Panc1 (cell line): ENCODE measurements at regions not wholly inside any gene's neighbourhood (a gene's known extent, or its start where the extent isn't known, plus 50 kb on each side); places are given as distances from the start of the nearest gene placed in this dataset.

Source experiments
- ATAC-seq: fragments of 200-7000 bp; cut with Tn5 transposase; 2 replicates; pipeline ENCODE4 v1.9.1; 2020; ENCODE audit warnings: mild to moderate bottlenecking, moderate library complexity
- BruUV-seq: library from RNA; stranded (reverse); fragments of 400-500 nt; replicated peaks from 2 replicates; lab custom pipeline; 2021; lab: Mats Ljungman, UMichigan
- CTCF ChIA-PET: fragments of 300-600 bp; sonication (Branson Sonifier 250); formaldehyde crosslinking; loops from one replicate; lab custom pipeline; 2022; ENCODE audit warnings: antibody characterized with exemption; lab: Charles Lee
- POLR2A ChIA-PET: fragments of 300-600 bp; sonication (Branson Sonifier 250); formaldehyde crosslinking; loops from one replicate; lab custom pipeline; 2022; ENCODE audit warnings: antibody characterized with exemption; lab: Charles Lee
- DNase-seq: peaks from one replicate; pipeline ENCODE4 v3.0.0-alpha.2; 2010; ENCODE audit warnings: low read depth, low spot score
- H3K27ac ChIP-seq: 2 replicates; pipeline ENCODE4 v1.5.1; 2011; ENCODE audit warnings: mild to moderate bottlenecking, low read length, inconsistent platforms
- H3K27me3 ChIP-seq: fragments of 200-500 bp; sonication (Bioruptor generic); 2 replicates; pipeline ENCODE4 v1.6.0; 2014; ENCODE audit warnings: low read length, inconsistent platforms; ENCODE audit not compliant: control insufficient read depth, insufficient read depth
- H3K36me3 ChIP-seq: fragments of 200-500 bp; sonication (Bioruptor generic); 2 replicates; pipeline ENCODE4 v1.5.1; 2014; ENCODE audit warnings: inconsistent platforms, mild to moderate bottlenecking, low read length, moderate library complexity; ENCODE audit not compliant: control insufficient read depth, insufficient read depth
- H3K4me1 ChIP-seq: 2 replicates; pipeline ENCODE4 v1.5.1; 2011; ENCODE audit warnings: inconsistent platforms, mild to moderate bottlenecking, low read length, moderate library complexity; ENCODE audit not compliant: control insufficient read depth, insufficient read depth
- H3K4me3 ChIP-seq, 2 experiments: 2 replicates each; pipeline ENCODE4 v1.5.1; 2011 to 2012; ENCODE audit warnings: low read depth in 2 of 2, low read length in 2 of 2, mild to moderate bottlenecking in 2 of 2, inconsistent platforms in 1 of 2, moderate library complexity in 1 of 2
- H3K9me3 ChIP-seq: fragments of 200-500 bp; sonication (Bioruptor generic); 2 replicates; pipeline ENCODE4 v1.5.1; 2014; ENCODE audit warnings: low read depth, mild to moderate bottlenecking, inconsistent platforms, low read length, moderate library complexity; ENCODE audit not compliant: control insufficient read depth, insufficient read depth
- CTCF ChIP-seq: fragments of 450-650 bp; IDR thresholded peaks from 2 replicates; pipeline ENCODE4 v1.5.1; 2017; ENCODE audit warnings: mild to moderate bottlenecking
- POLR2AphosphoS5 ChIP-seq: IDR thresholded peaks from 2 replicates; pipeline ENCODE4 v1.6.1; 2012; ENCODE audit warnings: mild to moderate bottlenecking, low read depth, low read length, moderate library complexity
- SIN3A ChIP-seq: IDR thresholded peaks from 2 replicates; pipeline ENCODE4 v1.6.1; 2012; ENCODE audit warnings: low read depth, mild to moderate bottlenecking, low read length, moderate library complexity, borderline replicate concordance; ENCODE audit not compliant: insufficient read depth
- TCF7L2 ChIP-seq: IDR thresholded peaks from 2 replicates; pipeline ENCODE4 v1.6.1; 2011; ENCODE audit warnings: mild to moderate bottlenecking, low read depth, low read length, inconsistent platforms
- in situ Hi-C: cut with HindIII; loops from 2 replicates; pipeline ENCODE4 v1.10.0; 2016; ENCODE audit warnings: low sequenced_read_pairs, low pct_unique_long_range_greater_than_20kb
- intact Hi-C: fragments of 100-400 bp; cut with micrococcal nuclease; formaldehyde crosslinking; loops from one replicate; pipeline ENCODE4 v1.10.0; 2022; ENCODE audit not compliant: unreplicated experiment
- TF ChIP-seq, protein P1 (sequence below), 2 experiments: IDR thresholded peaks; 2 replicates each; pipeline ENCODE4 v1.6.1; 2011 to 2012; ENCODE audit warnings: low read depth in 2 of 2, control low read depth in 1 of 2, low read length in 1 of 2, mild to moderate bottlenecking in 1 of 2, moderate library complexity in 1 of 2; ENCODE audit not compliant: insufficient read depth in 1 of 2

- CTCF ChIA-PET = no interaction called here
- peaks cover 35% of the 10 kb centered on the region for H3K4me1 ChIP-seq
- POLR2A ChIA-PET = interaction anchor here (0.6 kb wide), 1 partner anchor 93 kb away, joined by 8 read pairs; no protein-coding TSS in a partner anchor
- BruUV-seq = no TSS peak
- no peak overlapping the region for H3K4me3 ChIP-seq
- no peaks in the 10 kb centered on the region for H3K27me3 ChIP-seq
- peak overlapping the region; percentile 92 for H3K27ac ChIP-seq
- H3K9me3 ChIP-seq = no peaks in the 10 kb centered on the region
- intact Hi-C loops = no loop called here
- no peak for TF ChIP-seq CTCF
- TF ChIP-seq SIN3A = no peak
- TF ChIP-seq, protein P1, sequence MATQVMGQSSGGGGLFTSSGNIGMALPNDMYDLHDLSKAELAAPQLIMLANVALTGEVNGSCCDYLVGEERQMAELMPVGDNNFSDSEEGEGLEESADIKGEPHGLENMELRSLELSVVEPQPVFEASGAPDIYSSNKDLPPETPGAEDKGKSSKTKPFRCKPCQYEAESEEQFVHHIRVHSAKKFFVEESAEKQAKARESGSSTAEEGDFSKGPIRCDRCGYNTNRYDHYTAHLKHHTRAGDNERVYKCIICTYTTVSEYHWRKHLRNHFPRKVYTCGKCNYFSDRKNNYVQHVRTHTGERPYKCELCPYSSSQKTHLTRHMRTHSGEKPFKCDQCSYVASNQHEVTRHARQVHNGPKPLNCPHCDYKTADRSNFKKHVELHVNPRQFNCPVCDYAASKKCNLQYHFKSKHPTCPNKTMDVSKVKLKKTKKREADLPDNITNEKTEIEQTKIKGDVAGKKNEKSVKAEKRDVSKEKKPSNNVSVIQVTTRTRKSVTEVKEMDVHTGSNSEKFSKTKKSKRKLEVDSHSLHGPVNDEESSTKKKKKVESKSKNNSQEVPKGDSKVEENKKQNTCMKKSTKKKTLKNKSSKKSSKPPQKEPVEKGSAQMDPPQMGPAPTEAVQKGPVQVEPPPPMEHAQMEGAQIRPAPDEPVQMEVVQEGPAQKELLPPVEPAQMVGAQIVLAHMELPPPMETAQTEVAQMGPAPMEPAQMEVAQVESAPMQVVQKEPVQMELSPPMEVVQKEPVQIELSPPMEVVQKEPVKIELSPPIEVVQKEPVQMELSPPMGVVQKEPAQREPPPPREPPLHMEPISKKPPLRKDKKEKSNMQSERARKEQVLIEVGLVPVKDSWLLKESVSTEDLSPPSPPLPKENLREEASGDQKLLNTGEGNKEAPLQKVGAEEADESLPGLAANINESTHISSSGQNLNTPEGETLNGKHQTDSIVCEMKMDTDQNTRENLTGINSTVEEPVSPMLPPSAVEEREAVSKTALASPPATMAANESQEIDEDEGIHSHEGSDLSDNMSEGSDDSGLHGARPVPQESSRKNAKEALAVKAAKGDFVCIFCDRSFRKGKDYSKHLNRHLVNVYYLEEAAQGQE (IDR thresholded peaks at IDR 0.05; ENCODE audit: insufficient read depth in 1 of 2, low read depth in 2 of 2, low read length in 1 of 2) = no peak
- no peak for TF ChIP-seq POLR2AphosphoS5
- no peak for TF ChIP-seq TCF7L2
- H3K36me3 ChIP-seq = no peaks in the 10 kb centered on the region
- peak; percentile 31 for ATAC-seq
- no peak for DNase-seq
- in situ Hi-C loops = no loop called here
Measured at GRCh38 chr7:47661051-47661714, 79.3 kb upstream of the TNS3 start.

DNA sequence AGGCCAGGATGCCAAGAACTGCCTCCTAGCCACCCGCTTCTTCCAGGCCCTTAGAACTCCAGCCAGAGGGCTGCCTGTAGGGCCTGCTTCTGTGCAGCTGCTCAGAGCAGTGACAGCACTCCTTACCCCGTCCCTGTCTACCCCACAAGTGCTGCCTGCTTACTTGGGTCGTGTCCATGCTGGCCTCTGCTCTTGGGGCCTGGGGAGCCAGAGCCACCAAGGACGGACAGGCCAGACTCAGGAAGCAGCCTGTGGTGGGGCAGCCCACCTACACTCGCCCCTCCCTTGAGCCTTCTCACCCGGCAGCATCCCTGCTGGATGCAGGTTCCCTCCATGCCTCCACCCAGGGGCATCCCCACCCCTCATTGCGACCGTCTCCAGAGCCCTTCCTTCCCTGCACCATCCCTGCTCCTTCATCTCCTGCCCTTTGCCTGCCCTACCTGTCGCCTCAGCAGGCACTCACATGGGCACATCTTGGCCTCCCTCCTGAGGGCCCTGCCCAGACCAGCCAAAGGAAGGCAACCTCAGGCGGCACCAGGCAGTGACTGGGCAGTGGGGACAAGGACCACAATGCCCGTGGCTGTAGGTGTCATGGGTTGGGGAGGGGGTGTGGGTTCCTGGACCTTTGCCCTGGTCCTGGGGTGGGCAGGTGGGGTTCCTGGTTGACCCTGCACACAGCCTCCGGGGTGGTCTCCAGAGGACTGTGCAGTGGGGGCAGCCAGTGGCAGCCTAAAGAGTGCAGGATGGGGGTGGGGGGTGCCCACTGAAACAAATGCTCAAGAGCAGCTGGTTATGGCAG, 78.0 kb upstream of the TNS3 start:
- no peak overlapping the region for H3K4me3 ChIP-seq
- in situ Hi-C loops = no loop called here
- peak; percentile 9; the same call in 1 of the 2 replicates for ATAC-seq
- H3K27me3 ChIP-seq = no peaks in the 10 kb centered on the region
- TF ChIP-seq, protein P1 (IDR thresholded peaks at IDR 0.05; ENCODE audit: insufficient read depth in 1 of 2, low read depth in 2 of 2, low read length in 1 of 2) = no peak
- TF ChIP-seq POLR2AphosphoS5 (no peak), SIN3A (no peak), CTCF (no peak), TCF7L2 (no peak)
- no peaks in the 10 kb centered on the region for H3K9me3 ChIP-seq
- no peak for DNase-seq
- intact Hi-C loops = no loop called here
- CTCF ChIA-PET = no interaction called here
- H3K36me3 ChIP-seq = no peaks in the 10 kb centered on the region
- H3K27ac ChIP-seq = peak overlapping the region; percentile 92
- peaks cover 35% of the 10 kb centered on the region for H3K4me1 ChIP-seq
- BruUV-seq = no TSS peak
- POLR2A ChIA-PET = no interaction called here
